Hepatocyte (in vitro differentiated cells): ENCODE measurements at regions not wholly inside any gene's neighbourhood (a gene's known extent, or its start where the extent isn't known, plus 50 kb on each side); places are given as distances from the start of the nearest gene placed in this dataset.
A peak's percentile ranks its signal among the peaks of the same experiment; 100 is the strongest.

Experiments
- DNase-seq: peaks from one replicate; pipeline ENCODE4 v3.0.0-alpha.2; 2016; ENCODE audit warnings: low spot score
- H2AFZ ChIP-seq: fragments of 200-600 bp; sonication (generic); 2 replicates; pipeline ENCODE4 v1.6.0; 2016; ENCODE audit warnings: antibody characterized with exemption, mild to moderate bottlenecking
- H3K27ac ChIP-seq: fragments of 200-600 bp; sonication (generic); 2 replicates; pipeline ENCODE4 v1.5.1; 2016; ENCODE audit warnings: mild to moderate bottlenecking
- H3K27me3 ChIP-seq: fragments of 200-600 bp; sonication (generic); 2 replicates; pipeline ENCODE4 v1.6.1; 2016
- H3K36me3 ChIP-seq: fragments of 200-600 bp; sonication (generic); replicated peaks from 2 replicates; pipeline ENCODE4 v1.5.1; 2016; ENCODE audit warnings: low read depth; ENCODE audit not compliant: insufficient read depth
- H3K4me1 ChIP-seq: fragments of 200-600 bp; sonication (generic); 2 replicates; pipeline ENCODE4 v1.5.1; 2016; ENCODE audit warnings: mild to moderate bottlenecking, moderate library complexity; ENCODE audit not compliant: insufficient read depth
- H3K4me2 ChIP-seq: fragments of 200-600 bp; sonication (generic); 2 replicates; pipeline ENCODE4 v1.6.0; 2016
- H3K4me3 ChIP-seq: fragments of 200-600 bp; sonication (generic); 2 replicates; pipeline ENCODE4 v1.5.1; 2016; ENCODE audit warnings: mild to moderate bottlenecking
- H3K79me2 ChIP-seq: fragments of 200-600 bp; sonication (generic); 2 replicates; pipeline ENCODE4 v1.6.0; 2017; ENCODE audit warnings: mild to moderate bottlenecking
- H3K9me2 ChIP-seq: fragments of 200-600 bp; sonication (generic); replicated peaks from 2 replicates; pipeline ENCODE4 v1.6.0; 2017; ENCODE audit warnings: mild to moderate bottlenecking; ENCODE audit not compliant: insufficient read depth
- H3K9me3 ChIP-seq: fragments of 200-600 bp; sonication (generic); 2 replicates; pipeline ENCODE4 v1.5.1; 2016; ENCODE audit warnings: low read depth, mild to moderate bottlenecking
- H4K20me1 ChIP-seq: fragments of 200-600 bp; sonication (generic); 2 replicates; pipeline ENCODE4 v1.6.0; 2016; ENCODE audit warnings: mild to moderate bottlenecking; ENCODE audit not compliant: insufficient read depth, poor library complexity, severe bottlenecking
- CTCF ChIP-seq: fragments of 200-600 bp; sonication (generic); IDR thresholded peaks from 2 replicates; pipeline ENCODE4 v1.5.1; 2016; ENCODE audit warnings: antibody characterized with exemption, mild to moderate bottlenecking; ENCODE audit not compliant: poor library complexity
- EZH2 ChIP-seq: fragments of 200-600 bp; sonication (generic); IDR thresholded peaks from 2 replicates; pipeline ENCODE4 v1.6.1; 2016; ENCODE audit warnings: antibody characterized with exemption, mild to moderate bottlenecking, borderline replicate concordance
- EZH2phosphoT487 ChIP-seq: fragments of 200-600 bp; sonication (generic); IDR thresholded peaks from one replicate; pipeline ENCODE4 v1.6.1; 2018; ENCODE audit warnings: antibody characterized with exemption, mild to moderate bottlenecking, low read depth, moderate library complexity; ENCODE audit not compliant: unreplicated experiment, severe bottlenecking
- WGBS: methylation state at CpG from one replicate; pipeline ENCODE4 v1.1.6; 2016; ENCODE audit warnings: low lambda C conversion rate; ENCODE audit errors: missing lambda C conversion rate; 5-methylcytosine and 5-hydroxymethylcytosine counted together

GRCh38 chr3:18739099-18739433 lies 313.9 kb upstream of the SATB1 start:
- no peaks in the 10 kb centered on the region for H3K9me2 ChIP-seq
- H3K4me1 ChIP-seq = no peaks in the 10 kb centered on the region
- H4K20me1 ChIP-seq = no peaks in the 10 kb centered on the region
- H3K27me3 ChIP-seq = no peaks in the 10 kb centered on the region
- WGBS = 89% methylated on average over 3 of the region's 3 CpGs
- H3K27ac ChIP-seq = no peak overlapping the region
- H3K79me2 ChIP-seq = no peaks in the 10 kb centered on the region
- no peaks in the 10 kb centered on the region for H3K36me3 ChIP-seq
- no peaks in the 10 kb centered on the region for H3K9me3 ChIP-seq
- no peak overlapping the region for H3K4me3 ChIP-seq
- DNase-seq = no peak
- TF ChIP-seq CTCF = no peak
- TF ChIP-seq EZH2phosphoT487 = no peak
- no peak for TF ChIP-seq EZH2
- no peak overlapping the region for H2AFZ ChIP-seq
- no peak overlapping the region for H3K4me2 ChIP-seq

GRCh38 chr3:18738393-18739098 lies 313.4 kb upstream of the SATB1 start:
- DNase-seq = no peak
- H3K9me3 ChIP-seq = no peaks in the 10 kb centered on the region
- no peaks in the 10 kb centered on the region for H4K20me1 ChIP-seq
- H3K4me2 ChIP-seq = no peak overlapping the region
- no peaks in the 10 kb centered on the region for H3K9me2 ChIP-seq
- TF ChIP-seq CTCF (no peak), EZH2 (no peak), EZH2phosphoT487 (no peak)
- no peak overlapping the region for H2AFZ ChIP-seq
- WGBS = 92% methylated on average over 1 of the region's 1 CpG
- no peaks in the 10 kb centered on the region for H3K79me2 ChIP-seq
- H3K4me1 ChIP-seq = no peaks in the 10 kb centered on the region
- no peak overlapping the region for H3K27ac ChIP-seq
- no peak overlapping the region for H3K4me3 ChIP-seq
- H3K36me3 ChIP-seq = no peaks in the 10 kb centered on the region
- no peaks in the 10 kb centered on the region for H3K27me3 ChIP-seq

- peak; percentile 8 for DNase-seq
- Histone ChIP-seq H3K4me3 (no peak overlapping the region), H3K27me3 (no peaks in the 10 kb centered on the region), H3K9me3 (no peaks in the 10 kb centered on the region), H3K27ac (no peak overlapping the region), H3K9me2 (no peaks in the 10 kb centered on the region), H3K4me2 (no peak overlapping the region), H2AFZ (no peak overlapping the region), H3K36me3 (no peaks in the 10 kb centered on the region), H4K20me1 (no peaks in the 10 kb centered on the region), H3K79me2 (no peaks in the 10 kb centered on the region), H3K4me1 (no peaks in the 10 kb centered on the region)
- TF ChIP-seq CTCF = no peak
- WGBS = 53% methylated on average over 2 of the region's 2 CpGs
Measured at GRCh38 chr3:18735005-18735404, 309.9 kb upstream of the SATB1 start.

DNA sequence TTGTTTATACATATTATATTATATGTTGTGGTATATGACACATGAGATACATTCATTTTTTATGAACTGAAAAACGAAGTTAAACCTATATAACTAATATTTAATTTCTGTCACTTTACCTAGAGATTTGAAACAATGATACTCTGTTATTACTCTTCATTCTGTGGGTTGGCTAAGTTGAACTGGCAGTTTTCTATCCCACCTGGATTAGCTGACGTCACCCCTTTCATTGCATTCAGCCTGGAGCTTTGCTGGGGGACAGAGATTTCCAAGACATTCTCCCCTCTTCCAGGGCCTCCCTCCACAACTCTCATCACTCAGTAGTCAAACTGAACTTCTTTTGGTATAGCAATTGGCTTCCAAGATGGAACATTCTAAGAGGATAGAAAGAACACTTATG lies 309.2 kb upstream of the SATB1 start:
- no peaks in the 10 kb centered on the region for H3K27me3 ChIP-seq
- no peak overlapping the region for H3K27ac ChIP-seq
- no peak for DNase-seq
- H3K36me3 ChIP-seq = no peaks in the 10 kb centered on the region
- no peaks in the 10 kb centered on the region for H3K79me2 ChIP-seq
- no peak overlapping the region for H3K4me3 ChIP-seq
- no peaks in the 10 kb centered on the region for H3K4me1 ChIP-seq
- no peak overlapping the region for H3K4me2 ChIP-seq
- H4K20me1 ChIP-seq = no peaks in the 10 kb centered on the region
- TF ChIP-seq EZH2 (no peak), EZH2phosphoT487 (no peak), CTCF (no peak)
- no peaks in the 10 kb centered on the region for H3K9me3 ChIP-seq
- 80% methylated on average over 2 of the region's 2 CpGs for WGBS
- no peaks in the 10 kb centered on the region for H3K9me2 ChIP-seq
- no peak overlapping the region for H2AFZ ChIP-seq
